Activated naive CD4-positive, alpha-beta T cell treated with anti-CD3 and anti-CD28 coated beads, Interleukin-2, amount 50 U/mL, for 72 hours (primary cell): ENCODE measurements at regions not wholly inside any gene's neighbourhood (a gene's known extent, or its start where the extent isn't known, plus 50 kb on each side); places are given as distances from the start of the nearest gene placed in this dataset.
"Not testable (repeated sequence)": the region's sequence is repeated elsewhere in the genome, so short reads cannot be mapped to it uniquely, and the experiment has no call there.

Experiments used
- ATAC-seq, 2 donors: fragments of 150-1000 bp; cut with Tn5 transposase; 2 replicates each; pipeline ENCODE4 v1.10.0; 2021; ENCODE audit warnings: mild to moderate bottlenecking in 2 of 2, moderate library complexity in 2 of 2
- DNase-seq, 2 donors: peaks; one replicate each; pipeline ENCODE4 v3.0.0; 2021 to 2022; ENCODE audit warnings: low spot score in 2 of 2
- H3K27ac Mint-ChIP-seq, 2 donors: one replicate each; pipeline ENCODE4 v1.8.0; 2022; ENCODE audit warnings: mild to moderate bottlenecking in 2 of 2, mixed read lengths in 2 of 2
- H3K36me3 Mint-ChIP-seq, 2 donors: one replicate each; pipeline ENCODE4 v1.8.0; 2022; ENCODE audit warnings: mixed read lengths in 2 of 2
- H3K9me3 Mint-ChIP-seq, 2 donors: one replicate each; pipeline ENCODE4 v1.8.0; 2022; ENCODE audit warnings: mixed read lengths in 2 of 2

DNA sequence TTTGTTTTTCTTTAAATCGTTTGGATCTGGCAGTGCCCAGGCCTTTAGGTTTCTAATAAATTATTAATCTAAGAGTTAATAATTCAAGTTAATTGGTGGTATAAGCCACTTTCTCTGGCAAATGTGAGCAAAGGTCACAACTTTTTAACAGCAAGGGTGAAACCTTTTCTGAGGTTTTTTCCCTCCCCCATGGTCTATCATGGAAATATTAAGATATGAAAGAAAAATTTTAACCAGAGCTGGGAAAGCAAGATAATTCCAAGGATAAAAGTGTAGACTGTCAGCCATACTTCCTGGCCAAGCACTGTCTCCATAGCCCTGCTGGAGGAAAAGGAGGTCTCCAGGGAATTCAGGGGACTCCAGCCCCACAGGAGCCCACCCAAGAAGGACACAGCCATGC, 341.2 kb downstream of the SETD4 start:
- Mint-ChIP-seq H3K27ac (no peak overlapping the region), H3K9me3 (peaks cover 0 to 6% of the 10 kb centered on the region in 2 donors), H3K36me3 (no peaks in the 10 kb centered on the region)
- DNase-seq (no peak), ATAC-seq (no peak)

DNA sequence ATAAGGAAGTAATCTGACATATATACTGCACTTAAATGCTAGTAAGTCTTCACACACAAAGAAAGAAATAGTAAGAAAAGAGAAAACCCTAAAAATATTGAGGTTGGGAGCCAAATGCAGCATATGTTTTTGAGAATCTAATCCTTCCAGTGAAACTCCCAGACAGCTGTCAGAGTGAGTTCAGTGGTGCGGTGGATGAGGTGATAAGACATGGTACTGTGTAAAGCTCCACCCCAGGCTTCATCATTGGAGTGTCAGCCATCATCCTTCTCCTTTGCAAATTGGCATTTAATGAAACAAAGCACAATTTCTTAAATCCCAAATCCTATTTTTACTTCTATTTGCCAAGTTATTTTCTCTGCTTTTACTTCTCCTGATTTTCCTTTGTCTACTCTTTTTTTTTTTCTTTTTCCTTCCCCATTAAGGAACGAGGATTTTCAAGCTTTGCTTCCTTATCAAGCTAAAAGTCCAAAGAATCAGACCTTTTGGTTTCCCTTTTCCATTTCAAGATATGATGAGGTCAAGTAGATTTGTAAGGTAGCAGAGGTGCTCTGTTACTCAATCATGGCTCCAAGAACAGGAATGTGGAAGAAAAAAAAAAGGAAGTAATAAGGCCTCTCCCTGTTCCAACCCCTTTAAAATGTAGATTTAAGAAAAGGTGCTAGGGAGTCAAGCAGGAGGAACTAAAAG, 343.3 kb downstream of the SETD4 start:
- Mint-ChIP-seq H3K36me3 (no peaks in the 10 kb centered on the region), H3K27ac (no peak overlapping the region), H3K9me3 (peaks cover 0 to 3% of the 10 kb centered on the region in 2 donors)
- no peak for ATAC-seq
- DNase-seq: no peak

DNA sequence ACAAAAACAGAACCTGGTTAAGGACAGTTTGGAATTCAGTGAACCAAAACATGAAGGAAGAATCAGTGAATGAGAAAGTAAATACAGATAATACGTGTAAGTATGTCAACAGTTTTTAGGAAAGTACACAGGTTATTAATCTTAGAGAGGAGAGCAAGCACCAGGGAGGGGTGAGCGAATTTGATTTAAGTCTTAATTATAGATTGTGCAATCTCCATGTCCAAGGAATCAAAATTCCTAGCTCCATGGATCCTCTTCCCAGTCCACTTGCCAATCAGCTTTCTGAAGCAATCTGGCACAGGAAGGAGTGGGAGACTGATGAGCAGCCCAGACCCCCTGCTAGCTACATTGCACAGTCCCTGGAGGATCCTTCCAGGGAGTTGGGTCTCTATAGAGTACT, 346.4 kb downstream of the SETD4 start:
- no peaks in the 10 kb centered on the region for H3K36me3 Mint-ChIP-seq
- no peak overlapping the region for H3K27ac Mint-ChIP-seq
- H3K9me3 Mint-ChIP-seq: no peaks in the 10 kb centered on the region
- DNase-seq: no peak
- no peak for ATAC-seq

DNA sequence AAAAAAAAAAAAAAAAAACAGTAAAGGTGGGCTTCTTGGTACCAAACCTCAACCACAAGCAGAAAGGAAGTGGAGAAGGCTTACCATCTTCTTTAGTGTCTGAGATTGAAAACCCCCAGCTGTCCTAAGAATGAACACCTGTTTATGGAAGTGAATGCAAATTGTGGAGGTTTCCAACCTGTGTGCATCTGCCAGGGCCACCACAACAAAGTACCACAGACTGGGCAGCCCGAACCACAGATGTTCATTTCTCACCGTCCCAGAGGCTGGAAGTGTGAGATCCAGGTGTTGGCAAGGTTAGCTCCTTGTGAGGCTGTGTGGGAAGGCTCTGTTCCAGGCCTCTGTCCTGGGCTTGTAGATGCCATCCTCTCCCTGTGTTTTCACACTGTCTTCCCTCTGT, 348.7 kb downstream of the SETD4 start:
- Mint-ChIP-seq H3K27ac (no peak overlapping the region), H3K36me3 (no peaks in the 10 kb centered on the region), H3K9me3 (no peaks in the 10 kb centered on the region)
- ATAC-seq: no peak
- DNase-seq: no peak

DNA sequence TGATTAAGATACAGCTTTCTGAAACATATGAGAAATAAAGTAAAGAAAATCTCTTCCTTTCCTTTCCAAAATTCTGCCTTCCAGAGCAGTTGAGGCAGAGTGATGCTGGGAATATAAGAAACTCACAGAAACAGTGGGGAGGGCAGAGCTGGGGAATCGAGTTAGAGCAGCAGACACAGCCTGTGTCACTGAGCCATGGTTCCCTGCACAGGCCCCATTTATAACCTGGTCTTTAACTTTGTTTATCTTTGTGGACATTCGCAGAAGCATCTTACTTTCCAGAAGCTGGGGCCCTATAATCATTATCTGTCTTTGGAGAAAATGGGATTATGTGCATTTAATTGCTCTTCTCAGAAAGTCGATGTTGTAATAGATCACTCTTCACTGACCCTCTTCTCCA, 349.1 kb downstream of the SETD4 start:
- no peak for DNase-seq

GRCh38 chr21:35709990-35710389, 350.3 kb downstream of the SETD4 start:
- not testable (repeated sequence) for H3K27ac Mint-ChIP-seq, DNase-seq, ATAC-seq, H3K9me3 Mint-ChIP-seq, H3K36me3 Mint-ChIP-seq

More for the DNA sequence above, 349.1 kb downstream of the SETD4 start:
- Mint-ChIP-seq H3K36me3 (no peaks in the 10 kb centered on the region), H3K9me3 (no peaks in the 10 kb centered on the region), H3K27ac (no peak overlapping the region)
- ATAC-seq: no peak

DNA sequence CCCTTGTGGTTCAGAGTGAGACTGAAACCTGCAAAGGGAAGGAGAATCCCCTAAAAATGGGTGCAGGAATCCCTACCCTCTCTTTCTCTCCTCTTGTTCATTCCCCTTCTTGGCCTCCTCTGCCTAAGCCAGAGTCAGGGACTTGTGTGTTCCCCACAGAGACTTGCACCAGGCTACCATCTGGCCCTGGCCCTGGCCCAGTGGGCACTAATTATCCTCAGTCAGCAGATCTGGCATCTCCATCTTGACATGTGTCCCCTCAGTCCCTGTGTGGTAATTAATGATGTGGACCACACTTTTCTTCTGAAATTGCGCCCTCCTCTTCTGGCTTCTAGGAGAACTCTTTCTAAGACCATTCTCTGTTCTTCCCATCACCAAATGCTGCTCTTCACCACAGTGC, 354.4 kb downstream of the SETD4 start:
- Mint-ChIP-seq H3K36me3 (no peaks in the 10 kb centered on the region), H3K9me3 (no peaks in the 10 kb centered on the region), H3K27ac (no peak overlapping the region)
- ATAC-seq (no peak), DNase-seq (no peak)

GRCh38 chr21:35705237-35705887, 355.0 kb downstream of the SETD4 start:
- no peak for ATAC-seq
- H3K27ac Mint-ChIP-seq: no peak overlapping the region
- no peak for DNase-seq
- no peaks in the 10 kb centered on the region for H3K9me3 Mint-ChIP-seq
- H3K36me3 Mint-ChIP-seq: no peaks in the 10 kb centered on the region

DNA sequence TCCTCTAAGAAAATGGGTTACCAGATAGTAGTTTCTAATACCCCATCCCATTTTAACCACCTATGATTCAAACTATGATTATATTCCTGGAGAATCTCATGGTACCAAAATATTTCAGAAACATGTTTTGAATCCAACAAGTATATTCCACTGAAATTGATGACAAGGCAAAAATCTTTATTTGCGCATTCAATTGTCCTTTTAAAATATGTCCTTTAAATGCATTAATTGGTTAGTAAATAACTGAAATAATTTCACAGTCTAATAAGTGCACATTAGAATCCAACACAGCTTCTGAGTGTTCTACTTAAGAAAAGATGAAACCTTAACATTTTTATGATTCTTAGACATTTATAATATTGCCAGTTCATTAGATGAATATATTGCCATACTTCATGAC, 356.6 kb downstream of the SETD4 start:
- H3K27ac Mint-ChIP-seq: no peak overlapping the region
- no peaks in the 10 kb centered on the region for H3K36me3 Mint-ChIP-seq
- ATAC-seq: no peak
- no peaks in the 10 kb centered on the region for H3K9me3 Mint-ChIP-seq
- no peak for DNase-seq

GRCh38 chr21:35699361-35699760, 361.0 kb downstream of the SETD4 start:
- no peak for DNase-seq
- H3K27ac Mint-ChIP-seq: peak overlapping the region in 1 of 2 donors; percentile 45
- no peak for ATAC-seq
- no peaks in the 10 kb centered on the region for H3K36me3 Mint-ChIP-seq
- H3K9me3 Mint-ChIP-seq: no peaks in the 10 kb centered on the region

DNA sequence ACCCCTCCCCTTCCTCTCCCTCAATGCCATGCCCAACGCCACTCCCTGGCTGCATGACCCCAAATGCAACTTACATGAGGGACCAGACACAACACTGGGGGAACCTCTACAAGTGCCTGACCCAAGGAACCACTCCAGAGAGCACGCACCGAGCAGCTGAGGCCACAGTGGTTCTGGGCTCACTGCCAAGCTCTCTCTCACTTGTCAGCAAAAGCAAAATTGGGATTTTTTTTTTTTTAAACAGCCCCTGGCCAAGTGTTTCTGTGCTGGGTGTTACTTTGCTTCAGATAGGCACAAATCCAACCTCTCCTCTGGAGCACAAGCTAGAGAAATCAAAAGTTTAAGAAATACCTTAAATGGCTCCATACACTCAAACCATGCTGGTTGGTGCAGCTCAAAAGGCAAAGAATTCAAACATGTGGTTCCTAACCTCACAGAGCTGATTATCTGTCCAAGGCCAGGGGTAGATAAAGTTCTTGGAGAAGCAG, 363.0 kb downstream of the SETD4 start:
- peak overlapping the region in 1 of 2 donors; percentile 40 for H3K27ac Mint-ChIP-seq
- ATAC-seq (no peak), DNase-seq (no peak)
- H3K36me3 Mint-ChIP-seq: no peaks in the 10 kb centered on the region
- H3K9me3 Mint-ChIP-seq: no peaks in the 10 kb centered on the region

DNA sequence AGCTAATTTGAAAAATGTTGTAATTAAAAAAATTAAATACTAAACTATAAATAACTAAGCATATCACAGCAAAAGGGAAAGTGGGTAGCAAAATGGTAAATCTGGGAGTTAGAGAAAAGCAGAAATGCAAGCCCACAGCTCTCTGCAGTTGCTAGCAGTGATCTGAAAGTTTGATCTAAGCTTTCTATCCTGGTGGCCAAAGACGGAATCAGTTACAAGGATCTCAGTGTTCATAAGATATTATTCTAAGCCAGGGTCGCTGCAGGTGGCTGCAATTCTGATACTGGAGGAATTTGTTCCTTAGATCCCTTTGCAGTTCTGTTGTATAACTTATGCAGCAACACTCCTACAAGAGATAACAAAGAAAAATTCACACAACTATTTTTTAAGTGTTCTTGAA, 363.7 kb downstream of the SETD4 start:
- ATAC-seq (no peak), DNase-seq (no peak)
- no peak overlapping the region for H3K27ac Mint-ChIP-seq
- H3K36me3 Mint-ChIP-seq: no peaks in the 10 kb centered on the region
- peaks cover 4 to 5% of the 10 kb centered on the region in 2 donors for H3K9me3 Mint-ChIP-seq

GRCh38 chr21:35692311-35692710, 368.0 kb downstream of the SETD4 start:
- H3K36me3 Mint-ChIP-seq: no peaks in the 10 kb centered on the region
- no peak overlapping the region for H3K27ac Mint-ChIP-seq
- peaks cover 4 to 7% of the 10 kb centered on the region in 2 donors for H3K9me3 Mint-ChIP-seq
- no peak for ATAC-seq
- no peak for DNase-seq

- H3K36me3 Mint-ChIP-seq: no peaks in the 10 kb centered on the region
- ATAC-seq (no peak), DNase-seq (no peak)
Measured at GRCh38 chr21:35690436-35690835, 369.9 kb downstream of the SETD4 start.

DNA sequence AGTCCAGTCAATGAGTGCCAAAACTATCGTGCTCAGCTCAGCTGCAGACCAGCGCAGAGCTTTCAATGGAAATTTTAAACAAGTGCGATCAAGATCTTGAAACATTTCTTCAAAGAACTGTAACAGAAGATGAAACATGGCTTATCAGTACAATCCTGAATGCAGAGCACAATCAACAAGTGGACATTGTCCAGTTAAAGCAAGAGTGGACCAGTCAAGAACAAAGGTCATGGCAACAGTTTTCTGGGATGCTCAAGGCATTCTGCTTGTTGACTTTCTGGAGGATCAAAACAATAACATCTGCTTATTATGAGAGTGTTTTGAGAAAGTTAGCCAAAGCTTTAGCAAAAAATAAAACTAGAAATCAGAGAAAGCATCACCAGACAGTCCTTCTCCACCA, 374.2 kb downstream of the SETD4 start:
- no peaks in the 10 kb centered on the region for H3K9me3 Mint-ChIP-seq
- DNase-seq (no peak), ATAC-seq (no peak)
- H3K36me3 Mint-ChIP-seq: no peaks in the 10 kb centered on the region
- no peak overlapping the region for H3K27ac Mint-ChIP-seq

More at GRCh38 chr21:35690436-35690835, 369.9 kb downstream of the SETD4 start:
- Mint-ChIP-seq H3K27ac (no peak overlapping the region), H3K9me3 (peaks cover 4 to 7% of the 10 kb centered on the region in 2 donors)

- no peaks in the 10 kb centered on the region for H3K9me3 Mint-ChIP-seq
- DNase-seq (no peak), ATAC-seq (no peak)
- no peaks in the 10 kb centered on the region for H3K36me3 Mint-ChIP-seq
- no peak overlapping the region for H3K27ac Mint-ChIP-seq
Measured at GRCh38 chr21:35683664-35684304, 376.5 kb downstream of the SETD4 start.

DNA sequence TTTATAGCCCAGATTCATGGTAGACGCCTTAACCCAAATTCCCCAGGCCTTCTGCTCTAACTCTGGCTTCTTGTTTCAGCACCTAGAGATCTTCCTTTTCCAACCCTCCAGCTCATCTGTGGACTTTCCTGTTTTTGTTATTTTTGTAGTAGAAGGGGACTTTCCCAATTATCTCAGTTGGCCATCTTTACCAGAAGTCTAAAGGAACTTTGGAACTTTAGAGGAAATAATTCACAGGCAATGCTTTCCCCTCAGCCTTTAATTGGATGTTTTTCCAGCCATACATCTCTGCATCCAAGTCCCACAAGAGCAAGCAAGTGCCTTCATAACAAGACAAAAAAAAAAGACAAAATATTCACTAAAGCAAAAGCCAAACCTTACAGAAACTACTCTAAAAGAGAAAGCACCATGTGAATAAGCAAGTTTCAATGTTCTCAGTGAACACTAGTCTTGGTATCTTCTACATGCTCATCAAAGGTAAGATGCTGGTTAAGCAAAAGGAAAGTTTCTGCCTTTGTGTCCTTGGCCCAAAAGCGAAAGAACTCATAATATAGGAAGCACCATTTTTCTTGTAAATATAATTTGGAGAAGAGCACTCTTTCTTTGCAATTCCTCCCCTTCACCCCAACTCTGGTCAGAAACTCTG, 377.3 kb downstream of the SETD4 start:
- Mint-ChIP-seq H3K36me3 (no peaks in the 10 kb centered on the region), H3K27ac (no peak overlapping the region), H3K9me3 (peaks cover 4 to 5% of the 10 kb centered on the region in 2 donors)
- no peak for DNase-seq
- ATAC-seq: peak in 1 of 2 donors; percentile 72
